SU-DHL-6 (cell line): ENCODE measurements at regions not wholly inside any gene's neighbourhood (a gene's known extent, or its start where the extent isn't known, plus 50 kb on each side); places are given as distances from the start of the nearest gene placed in this dataset.

Experiments
- H2AFZ ChIP-seq: fragments of 200-600 bp; sonication (generic); 2 replicates; pipeline ENCODE4 v1.6.1; 2014; ENCODE audit warnings: low read depth, mild to moderate bottlenecking, moderate library complexity, mixed read lengths, antibody characterized with exemption, low read length; ENCODE audit not compliant: severe bottlenecking
- H3F3A ChIP-seq: fragments of 200-600 bp; shearing (Covaris generic); 2 replicates; pipeline ENCODE4 v1.6.0; 2016; ENCODE audit warnings: antibody characterized with exemption, mild to moderate bottlenecking; ENCODE audit not compliant: insufficient read depth
- H3K27ac ChIP-seq: fragments of 200-600 bp; sonication (generic); 2 replicates; pipeline ENCODE4 v1.5.1; 2016; ENCODE audit warnings: low read depth, mild to moderate bottlenecking, low read length, moderate library complexity, mixed read lengths
- H3K27me3 ChIP-seq: fragments of 200-600 bp; sonication (generic), shearing (Covaris generic); 2 replicates; pipeline ENCODE4 v1.6.0; 2014; ENCODE audit warnings: mild to moderate bottlenecking, low read length
- H3K36me3 ChIP-seq: fragments of 200-600 bp; sonication (generic); 2 replicates; pipeline ENCODE4 v1.6.1; 2014; ENCODE audit warnings: mild to moderate bottlenecking, low read length, mixed read lengths
- H3K4me2 ChIP-seq: fragments of 300-600, 200-600 bp; shearing (Covaris generic), sonication (generic); 2 replicates; pipeline ENCODE4 v1.6.0; 2014; ENCODE audit warnings: low read length, low read depth, mild to moderate bottlenecking; ENCODE audit not compliant: poor library complexity, severe bottlenecking
- H3K4me3 ChIP-seq: fragments of 200-600 bp; sonication (generic); 2 replicates; pipeline ENCODE4 v1.5.1; 2014; ENCODE audit warnings: antibody characterized with exemption, low read length, mild to moderate bottlenecking, mixed read lengths; ENCODE audit not compliant: insufficient read depth, poor library complexity, severe bottlenecking
- H3K79me2 ChIP-seq: fragments of 200-600 bp; sonication (generic); 2 replicates; pipeline ENCODE4 v1.6.1; 2014; ENCODE audit warnings: mild to moderate bottlenecking, low read length, moderate library complexity; ENCODE audit not compliant: insufficient read depth
- H3K9ac ChIP-seq: fragments of 200-600 bp; sonication (generic); 2 replicates; pipeline ENCODE4 v1.7.0; 2014; ENCODE audit warnings: mild to moderate bottlenecking, low read length
- H3K9me2 ChIP-seq: fragments of 200-600 bp; sonication (generic); replicated peaks from 2 replicates; pipeline ENCODE4 v1.6.1; 2014; ENCODE audit warnings: low read length; ENCODE audit not compliant: insufficient read depth
- H3K9me3 ChIP-seq: fragments of 200-600 bp; sonication (generic); 2 replicates; pipeline ENCODE4 v1.6.1; 2014; ENCODE audit warnings: low read length, mixed read lengths; ENCODE audit not compliant: insufficient read depth
- H4K20me1 ChIP-seq: fragments of 200-600 bp; sonication (generic); 2 replicates; pipeline ENCODE4 v1.6.1; 2014; ENCODE audit warnings: low read depth, mild to moderate bottlenecking, antibody characterized with exemption, low read length, moderate library complexity, mixed read lengths
- EZH2phosphoT487 ChIP-seq: fragments of 200-600 bp; sonication (generic), shearing (Covaris generic); conservative IDR thresholded peaks from 2 replicates; pipeline ENCODE4 v1.6.1; 2018; ENCODE audit warnings: mild to moderate bottlenecking, antibody characterized with exemption, low read length, moderate library complexity, mixed read lengths
- TF ChIP-seq, protein P1 (sequence below): fragments of 200-600 bp; sonication (generic); IDR thresholded peaks from one replicate; pipeline ENCODE4 v1.5.1; 2017; ENCODE audit warnings: antibody characterized with exemption, mild to moderate bottlenecking, low read length, moderate library complexity; ENCODE audit not compliant: insufficient read depth, poor library complexity, severe bottlenecking

DNA sequence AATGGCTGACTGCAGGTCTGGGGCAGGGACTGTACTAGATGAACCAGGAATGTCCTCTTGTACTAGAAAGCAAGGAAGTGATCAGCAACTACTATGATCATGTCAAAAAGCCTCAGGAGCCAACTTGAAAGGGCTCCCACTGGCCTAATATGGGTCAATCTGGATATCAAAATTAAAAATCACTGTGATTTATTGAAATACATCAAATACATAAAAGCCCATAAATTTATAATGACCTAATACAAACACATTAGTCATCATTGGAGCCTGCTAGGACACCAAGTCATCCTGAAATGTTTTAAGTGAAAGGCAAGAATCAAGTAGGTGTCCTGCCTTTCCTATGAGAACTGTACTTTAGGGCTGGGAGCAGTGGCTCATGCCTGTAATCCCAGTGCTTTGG lies 70.5 kb upstream of the KLHL13 start:
- Histone ChIP-seq H3K27ac (no peak overlapping the region), H3F3A (no peaks in the 10 kb centered on the region), H3K9me2 (no peaks in the 10 kb centered on the region), H3K36me3 (no peaks in the 10 kb centered on the region), H3K9me3 (no peaks in the 10 kb centered on the region), H3K4me2 (no peak overlapping the region), H3K27me3 (no peaks in the 10 kb centered on the region), H3K9ac (no peak overlapping the region), H3K4me3 (no peak overlapping the region), H3K79me2 (no peaks in the 10 kb centered on the region), H4K20me1 (no peaks in the 10 kb centered on the region), H2AFZ (no peak overlapping the region)
- TF ChIP-seq, protein P1, sequence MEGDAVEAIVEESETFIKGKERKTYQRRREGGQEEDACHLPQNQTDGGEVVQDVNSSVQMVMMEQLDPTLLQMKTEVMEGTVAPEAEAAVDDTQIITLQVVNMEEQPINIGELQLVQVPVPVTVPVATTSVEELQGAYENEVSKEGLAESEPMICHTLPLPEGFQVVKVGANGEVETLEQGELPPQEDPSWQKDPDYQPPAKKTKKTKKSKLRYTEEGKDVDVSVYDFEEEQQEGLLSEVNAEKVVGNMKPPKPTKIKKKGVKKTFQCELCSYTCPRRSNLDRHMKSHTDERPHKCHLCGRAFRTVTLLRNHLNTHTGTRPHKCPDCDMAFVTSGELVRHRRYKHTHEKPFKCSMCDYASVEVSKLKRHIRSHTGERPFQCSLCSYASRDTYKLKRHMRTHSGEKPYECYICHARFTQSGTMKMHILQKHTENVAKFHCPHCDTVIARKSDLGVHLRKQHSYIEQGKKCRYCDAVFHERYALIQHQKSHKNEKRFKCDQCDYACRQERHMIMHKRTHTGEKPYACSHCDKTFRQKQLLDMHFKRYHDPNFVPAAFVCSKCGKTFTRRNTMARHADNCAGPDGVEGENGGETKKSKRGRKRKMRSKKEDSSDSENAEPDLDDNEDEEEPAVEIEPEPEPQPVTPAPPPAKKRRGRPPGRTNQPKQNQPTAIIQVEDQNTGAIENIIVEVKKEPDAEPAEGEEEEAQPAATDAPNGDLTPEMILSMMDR, result no peak
- TF ChIP-seq EZH2phosphoT487, result no peak

DNA sequence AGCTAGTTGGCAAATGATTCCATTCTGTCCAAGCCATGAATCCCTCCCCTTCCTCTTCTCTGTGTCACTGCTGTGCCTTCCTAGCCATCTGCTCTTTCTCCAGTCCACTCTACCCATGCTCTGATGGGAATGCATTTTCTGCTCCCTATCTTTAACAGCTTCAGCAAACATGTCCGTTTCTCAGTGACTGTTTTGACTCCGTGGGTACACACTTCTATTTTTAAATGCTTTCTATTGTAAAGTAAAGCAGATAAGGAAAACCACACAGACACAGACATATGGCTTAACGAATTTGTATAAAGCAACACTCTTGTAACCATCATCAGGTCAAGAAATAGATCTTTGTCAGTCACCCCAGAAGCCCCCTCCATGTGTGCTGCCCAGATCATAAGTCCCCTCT lies 72.4 kb upstream of the KLHL13 start:
- Histone ChIP-seq H3K9me2 (no peaks in the 10 kb centered on the region), H3K27ac (no peak overlapping the region), H3K4me2 (no peak overlapping the region)

DNA sequence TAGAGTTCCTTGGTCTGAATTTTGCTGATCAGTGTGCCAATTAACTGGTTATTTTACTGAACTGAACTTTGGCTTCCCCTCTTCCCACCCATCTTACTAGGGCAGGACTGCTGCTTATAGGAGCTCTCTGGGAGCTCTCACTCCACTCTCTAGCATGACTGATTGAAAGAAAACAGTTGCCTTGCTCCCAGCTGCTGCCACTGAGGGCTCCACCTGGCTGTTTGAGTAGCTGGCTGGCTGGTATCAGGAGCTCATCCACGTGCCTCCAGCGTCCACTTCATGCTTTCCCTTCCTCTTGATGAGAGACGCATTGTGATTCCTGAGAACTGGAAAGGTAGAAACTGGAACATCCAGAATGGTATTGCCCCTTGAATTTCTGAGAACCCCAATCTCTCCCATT lies 73.0 kb upstream of the KLHL13 start:
- TF ChIP-seq, protein P1, result no peak
- TF ChIP-seq EZH2phosphoT487, result no peak
- H2AFZ ChIP-seq, result no peak overlapping the region
- no peak overlapping the region for H3K27ac ChIP-seq
- H3K4me3 ChIP-seq, result no peak overlapping the region
- no peaks in the 10 kb centered on the region for H3K79me2 ChIP-seq
- no peaks in the 10 kb centered on the region for H3K36me3 ChIP-seq
- H3K9ac ChIP-seq, result no peak overlapping the region
- H4K20me1 ChIP-seq, result no peaks in the 10 kb centered on the region
- H3F3A ChIP-seq, result no peaks in the 10 kb centered on the region
- no peaks in the 10 kb centered on the region for H3K9me2 ChIP-seq
- H3K9me3 ChIP-seq, result no peaks in the 10 kb centered on the region
- H3K4me2 ChIP-seq, result no peak overlapping the region
- no peaks in the 10 kb centered on the region for H3K27me3 ChIP-seq

More for the DNA sequence above, 72.4 kb upstream of the KLHL13 start:
- Histone ChIP-seq H3K36me3 (no peaks in the 10 kb centered on the region), H2AFZ (no peak overlapping the region), H3F3A (no peaks in the 10 kb centered on the region), H3K9me3 (no peaks in the 10 kb centered on the region), H3K79me2 (no peaks in the 10 kb centered on the region), H4K20me1 (no peaks in the 10 kb centered on the region), H3K4me3 (no peak overlapping the region), H3K9ac (no peak overlapping the region), H3K27me3 (no peaks in the 10 kb centered on the region)
- TF ChIP-seq EZH2phosphoT487, result no peak
- TF ChIP-seq, protein P1, result no peak

DNA sequence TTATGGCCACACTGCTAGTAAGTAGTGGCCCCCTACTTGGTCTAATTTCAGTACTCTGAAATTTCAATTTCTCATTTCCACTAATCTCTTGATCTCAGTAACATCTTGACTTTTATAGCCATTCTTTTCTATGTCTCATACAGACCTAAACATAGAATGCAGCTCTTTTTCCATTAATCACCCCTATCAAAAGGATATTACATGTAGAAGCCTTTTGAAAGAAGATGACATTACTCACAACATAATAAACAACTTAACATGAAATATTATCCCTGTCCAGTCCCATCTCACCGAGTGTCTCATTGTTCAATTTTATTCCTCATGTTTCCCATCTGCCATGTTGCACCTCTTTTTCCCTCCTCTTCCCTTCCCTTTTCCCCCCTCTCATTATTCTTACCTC lies 81.1 kb upstream of the KLHL13 start:
- Histone ChIP-seq H3K4me2 (no peak overlapping the region), H2AFZ (no peak overlapping the region), H3K79me2 (no peaks in the 10 kb centered on the region), H3K9me3 (no peaks in the 10 kb centered on the region), H3K27me3 (no peaks in the 10 kb centered on the region), H3K36me3 (no peaks in the 10 kb centered on the region), H3K9me2 (no peaks in the 10 kb centered on the region), H3K4me3 (no peak overlapping the region), H4K20me1 (no peaks in the 10 kb centered on the region), H3K9ac (no peak overlapping the region), H3K27ac (no peak overlapping the region), H3F3A (no peaks in the 10 kb centered on the region)
- no peak for TF ChIP-seq EZH2phosphoT487
- TF ChIP-seq, protein P1, result no peak
